ENCODE measurements at regions not wholly inside any gene's neighbourhood (a gene's known extent, or its start where the extent isn't known, plus 50 kb on each side); places are given as distances from the start of the nearest gene placed in this dataset.

DNA sequence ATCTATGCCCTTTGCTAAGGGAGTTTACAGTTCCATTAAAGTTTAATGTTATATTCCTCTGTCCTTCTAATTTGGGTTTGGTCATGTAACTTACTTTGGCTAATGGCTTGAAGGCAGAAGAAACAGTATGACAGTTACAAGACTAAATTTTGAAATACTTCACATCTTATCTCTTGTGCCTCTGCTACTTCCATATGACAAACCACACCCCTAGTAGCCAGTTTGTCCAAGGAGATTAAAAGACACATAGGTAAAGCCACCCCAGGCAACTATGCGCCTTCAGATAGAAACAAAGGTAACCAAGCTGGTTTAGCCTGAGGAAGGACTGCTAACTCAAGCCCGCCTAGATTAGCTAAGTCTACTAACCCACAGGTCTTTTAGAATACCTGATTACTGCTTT lies 273.4 kb upstream of the MIR17HG start (continued):
- TF ChIP-seq, protein P1, sequence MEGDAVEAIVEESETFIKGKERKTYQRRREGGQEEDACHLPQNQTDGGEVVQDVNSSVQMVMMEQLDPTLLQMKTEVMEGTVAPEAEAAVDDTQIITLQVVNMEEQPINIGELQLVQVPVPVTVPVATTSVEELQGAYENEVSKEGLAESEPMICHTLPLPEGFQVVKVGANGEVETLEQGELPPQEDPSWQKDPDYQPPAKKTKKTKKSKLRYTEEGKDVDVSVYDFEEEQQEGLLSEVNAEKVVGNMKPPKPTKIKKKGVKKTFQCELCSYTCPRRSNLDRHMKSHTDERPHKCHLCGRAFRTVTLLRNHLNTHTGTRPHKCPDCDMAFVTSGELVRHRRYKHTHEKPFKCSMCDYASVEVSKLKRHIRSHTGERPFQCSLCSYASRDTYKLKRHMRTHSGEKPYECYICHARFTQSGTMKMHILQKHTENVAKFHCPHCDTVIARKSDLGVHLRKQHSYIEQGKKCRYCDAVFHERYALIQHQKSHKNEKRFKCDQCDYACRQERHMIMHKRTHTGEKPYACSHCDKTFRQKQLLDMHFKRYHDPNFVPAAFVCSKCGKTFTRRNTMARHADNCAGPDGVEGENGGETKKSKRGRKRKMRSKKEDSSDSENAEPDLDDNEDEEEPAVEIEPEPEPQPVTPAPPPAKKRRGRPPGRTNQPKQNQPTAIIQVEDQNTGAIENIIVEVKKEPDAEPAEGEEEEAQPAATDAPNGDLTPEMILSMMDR (IDR thresholded peaks at IDR 0.05; ENCODE audit: low read depth, low read length, missing input control), result no peak
- TF ChIP-seq HNF4G (IDR thresholded peaks at IDR 0.05), result no peak

DNA sequence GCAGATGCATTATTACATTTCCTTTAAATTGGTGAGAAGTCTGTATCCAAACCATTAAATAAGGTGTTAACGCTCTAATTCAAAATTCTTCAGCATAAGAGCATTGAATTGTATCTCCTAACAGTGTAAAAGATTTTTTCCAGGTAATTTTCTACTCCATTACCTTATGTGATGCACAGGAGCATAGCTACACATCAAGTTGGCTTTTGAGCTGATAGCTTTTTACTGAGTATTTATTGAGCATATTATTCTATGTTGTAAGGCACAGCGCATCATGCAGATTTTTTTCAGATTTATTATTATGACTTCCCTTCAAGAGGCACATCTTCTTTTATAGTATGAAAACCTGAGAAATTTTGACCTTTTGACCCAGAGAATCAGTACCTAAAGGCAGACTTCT lies 270.7 kb upstream of the MIR17HG start:
- no peak overlapping the region for H3K27ac ChIP-seq (ENCODE audit: low read depth in 1 of 2, low read length in 2 of 2)
- H3K27me3 ChIP-seq (ENCODE audit: control insufficient read depth in 4 of 4, insufficient read depth in 4 of 4, low read length in 3 of 4), result no peaks in the 10 kb centered on the region
- no peak overlapping the region for H3K4me3 ChIP-seq (ENCODE audit: low read depth in 1 of 3, low read length in 3 of 3)
- H3K36me3 ChIP-seq (ENCODE audit: control insufficient read depth in 4 of 4, insufficient read depth in 3 of 4, low read depth in 1 of 4, low read length in 3 of 4), result no peaks in the 10 kb centered on the region
- WGBS, result 91% methylated on average over 2 of the region's 2 CpGs
- no peaks in the 10 kb centered on the region for H3K4me1 ChIP-seq (ENCODE audit: control insufficient read depth in 4 of 4, insufficient read depth in 4 of 4, low read length in 3 of 4)
- no peaks in the 10 kb centered on the region for H3K9me3 ChIP-seq (ENCODE audit: control insufficient read depth in 4 of 4, low read length in 3 of 4)
- DNase-seq (ENCODE audit: low spot score), result no peak
- TF ChIP-seq, protein P2, sequence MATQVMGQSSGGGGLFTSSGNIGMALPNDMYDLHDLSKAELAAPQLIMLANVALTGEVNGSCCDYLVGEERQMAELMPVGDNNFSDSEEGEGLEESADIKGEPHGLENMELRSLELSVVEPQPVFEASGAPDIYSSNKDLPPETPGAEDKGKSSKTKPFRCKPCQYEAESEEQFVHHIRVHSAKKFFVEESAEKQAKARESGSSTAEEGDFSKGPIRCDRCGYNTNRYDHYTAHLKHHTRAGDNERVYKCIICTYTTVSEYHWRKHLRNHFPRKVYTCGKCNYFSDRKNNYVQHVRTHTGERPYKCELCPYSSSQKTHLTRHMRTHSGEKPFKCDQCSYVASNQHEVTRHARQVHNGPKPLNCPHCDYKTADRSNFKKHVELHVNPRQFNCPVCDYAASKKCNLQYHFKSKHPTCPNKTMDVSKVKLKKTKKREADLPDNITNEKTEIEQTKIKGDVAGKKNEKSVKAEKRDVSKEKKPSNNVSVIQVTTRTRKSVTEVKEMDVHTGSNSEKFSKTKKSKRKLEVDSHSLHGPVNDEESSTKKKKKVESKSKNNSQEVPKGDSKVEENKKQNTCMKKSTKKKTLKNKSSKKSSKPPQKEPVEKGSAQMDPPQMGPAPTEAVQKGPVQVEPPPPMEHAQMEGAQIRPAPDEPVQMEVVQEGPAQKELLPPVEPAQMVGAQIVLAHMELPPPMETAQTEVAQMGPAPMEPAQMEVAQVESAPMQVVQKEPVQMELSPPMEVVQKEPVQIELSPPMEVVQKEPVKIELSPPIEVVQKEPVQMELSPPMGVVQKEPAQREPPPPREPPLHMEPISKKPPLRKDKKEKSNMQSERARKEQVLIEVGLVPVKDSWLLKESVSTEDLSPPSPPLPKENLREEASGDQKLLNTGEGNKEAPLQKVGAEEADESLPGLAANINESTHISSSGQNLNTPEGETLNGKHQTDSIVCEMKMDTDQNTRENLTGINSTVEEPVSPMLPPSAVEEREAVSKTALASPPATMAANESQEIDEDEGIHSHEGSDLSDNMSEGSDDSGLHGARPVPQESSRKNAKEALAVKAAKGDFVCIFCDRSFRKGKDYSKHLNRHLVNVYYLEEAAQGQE (IDR thresholded peaks at IDR 0.05), result no peak
- TF ChIP-seq, protein P3, sequence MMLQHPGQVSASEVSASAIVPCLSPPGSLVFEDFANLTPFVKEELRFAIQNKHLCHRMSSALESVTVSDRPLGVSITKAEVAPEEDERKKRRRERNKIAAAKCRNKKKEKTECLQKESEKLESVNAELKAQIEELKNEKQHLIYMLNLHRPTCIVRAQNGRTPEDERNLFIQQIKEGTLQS (IDR thresholded peaks at IDR 0.05), result no peak
- TF ChIP-seq, protein P4, sequence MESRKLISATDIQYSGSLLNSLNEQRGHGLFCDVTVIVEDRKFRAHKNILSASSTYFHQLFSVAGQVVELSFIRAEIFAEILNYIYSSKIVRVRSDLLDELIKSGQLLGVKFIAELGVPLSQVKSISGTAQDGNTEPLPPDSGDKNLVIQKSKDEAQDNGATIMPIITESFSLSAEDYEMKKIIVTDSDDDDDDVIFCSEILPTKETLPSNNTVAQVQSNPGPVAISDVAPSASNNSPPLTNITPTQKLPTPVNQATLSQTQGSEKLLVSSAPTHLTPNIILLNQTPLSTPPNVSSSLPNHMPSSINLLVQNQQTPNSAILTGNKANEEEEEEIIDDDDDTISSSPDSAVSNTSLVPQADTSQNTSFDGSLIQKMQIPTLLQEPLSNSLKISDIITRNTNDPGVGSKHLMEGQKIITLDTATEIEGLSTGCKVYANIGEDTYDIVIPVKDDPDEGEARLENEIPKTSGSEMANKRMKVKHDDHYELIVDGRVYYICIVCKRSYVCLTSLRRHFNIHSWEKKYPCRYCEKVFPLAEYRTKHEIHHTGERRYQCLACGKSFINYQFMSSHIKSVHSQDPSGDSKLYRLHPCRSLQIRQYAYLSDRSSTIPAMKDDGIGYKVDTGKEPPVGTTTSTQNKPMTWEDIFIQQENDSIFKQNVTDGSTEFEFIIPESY (IDR thresholded peaks at IDR 0.05), result no peak
- TF ChIP-seq FOXA1 (IDR thresholded peaks at IDR 0.05) (no peak), TAF1 (conservative IDR thresholded peaks at IDR 0.05) (no peak), EGR1 (IDR thresholded peaks at IDR 0.05; ENCODE audit: low read depth in 2 of 2) (no peak), NR2F2 (IDR thresholded peaks at IDR 0.05) (no peak), RAD21 (IDR thresholded peaks at IDR 0.05) (no peak), HNF4G (IDR thresholded peaks at IDR 0.05) (no peak), RXRA (IDR thresholded peaks at IDR 0.05) (no peak), SP1 (IDR thresholded peaks at IDR 0.05) (no peak), JUND (IDR thresholded peaks at IDR 0.05) (no peak), YY1 (IDR thresholded peaks at IDR 0.05) (no peak), HNF4A (conservative IDR thresholded peaks at IDR 0.05) (no peak), FOXA2 (IDR thresholded peaks at IDR 0.05) (no peak)
- TF ChIP-seq, protein P5, sequence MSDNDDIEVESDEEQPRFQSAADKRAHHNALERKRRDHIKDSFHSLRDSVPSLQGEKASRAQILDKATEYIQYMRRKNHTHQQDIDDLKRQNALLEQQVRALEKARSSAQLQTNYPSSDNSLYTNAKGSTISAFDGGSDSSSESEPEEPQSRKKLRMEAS (IDR thresholded peaks at IDR 0.05), result no peak
- TF ChIP-seq, protein P1 (IDR thresholded peaks at IDR 0.05; ENCODE audit: low read depth, low read length, missing input control), result no peak
- H3K9ac ChIP-seq (ENCODE audit: low read depth in 1 of 2, low read length in 2 of 2), result no peak overlapping the region

Measured in liver (tissue), 8 donors.